ENCODE measurements at regions not wholly inside any gene's neighbourhood (a gene's known extent, or its start where the extent isn't known, plus 50 kb on each side); places are given as distances from the start of the nearest gene placed in this dataset.

DNA sequence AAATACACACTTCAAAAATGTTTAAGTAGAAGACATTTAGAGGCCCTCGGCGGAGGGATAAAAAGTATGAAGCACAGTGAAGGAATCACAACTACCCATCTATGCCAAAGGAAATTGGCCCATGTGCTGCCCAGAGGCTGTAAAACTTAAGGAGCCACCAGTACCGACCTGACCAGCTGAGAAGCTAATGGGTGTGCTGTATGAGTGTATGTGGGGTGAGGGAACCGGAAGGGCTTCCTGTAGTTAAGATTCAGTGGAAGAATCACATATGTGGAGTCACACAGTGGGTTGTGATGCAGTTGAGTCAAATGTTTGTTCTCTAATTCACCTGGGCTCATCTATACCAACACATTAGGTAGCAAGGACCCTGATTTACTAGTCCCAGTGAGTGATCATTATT is 516.0 kb upstream of the IL12A start:
- DNase-seq (ENCODE audit: low read depth), result peak; percentile 58
- TF ChIP-seq, protein P1, sequence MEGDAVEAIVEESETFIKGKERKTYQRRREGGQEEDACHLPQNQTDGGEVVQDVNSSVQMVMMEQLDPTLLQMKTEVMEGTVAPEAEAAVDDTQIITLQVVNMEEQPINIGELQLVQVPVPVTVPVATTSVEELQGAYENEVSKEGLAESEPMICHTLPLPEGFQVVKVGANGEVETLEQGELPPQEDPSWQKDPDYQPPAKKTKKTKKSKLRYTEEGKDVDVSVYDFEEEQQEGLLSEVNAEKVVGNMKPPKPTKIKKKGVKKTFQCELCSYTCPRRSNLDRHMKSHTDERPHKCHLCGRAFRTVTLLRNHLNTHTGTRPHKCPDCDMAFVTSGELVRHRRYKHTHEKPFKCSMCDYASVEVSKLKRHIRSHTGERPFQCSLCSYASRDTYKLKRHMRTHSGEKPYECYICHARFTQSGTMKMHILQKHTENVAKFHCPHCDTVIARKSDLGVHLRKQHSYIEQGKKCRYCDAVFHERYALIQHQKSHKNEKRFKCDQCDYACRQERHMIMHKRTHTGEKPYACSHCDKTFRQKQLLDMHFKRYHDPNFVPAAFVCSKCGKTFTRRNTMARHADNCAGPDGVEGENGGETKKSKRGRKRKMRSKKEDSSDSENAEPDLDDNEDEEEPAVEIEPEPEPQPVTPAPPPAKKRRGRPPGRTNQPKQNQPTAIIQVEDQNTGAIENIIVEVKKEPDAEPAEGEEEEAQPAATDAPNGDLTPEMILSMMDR (IDR thresholded peaks at IDR 0.05; ENCODE audit: insufficient read depth, low read depth, low read length, missing control alignments), result no peak
- no peak overlapping the region for H3K4me3 ChIP-seq (ENCODE audit: low read length)

DNA sequence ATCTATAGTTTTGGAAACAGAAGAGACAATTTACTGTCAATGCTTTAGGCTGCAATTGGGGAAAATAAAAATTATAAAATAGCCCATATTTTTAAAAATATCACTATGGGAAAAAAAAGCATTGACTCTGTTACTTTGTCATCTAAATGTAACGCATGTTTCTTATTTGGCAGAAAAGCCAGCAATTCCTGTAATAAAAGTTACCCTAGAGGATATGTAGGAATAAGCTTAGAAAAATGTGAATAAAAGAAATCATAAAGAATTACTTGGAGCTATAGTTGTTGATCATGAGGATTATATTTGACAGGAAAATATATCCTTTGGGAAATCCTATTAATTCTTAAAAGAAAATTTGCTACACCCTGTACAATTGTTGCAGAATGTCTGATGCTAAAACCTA is 515.4 kb upstream of the IL12A start:
- TF ChIP-seq, protein P1 (IDR thresholded peaks at IDR 0.05; ENCODE audit: insufficient read depth, low read depth, low read length, missing control alignments), result no peak
- no peak overlapping the region for H3K4me3 ChIP-seq (ENCODE audit: low read length)
- no peak for DNase-seq (ENCODE audit: low read depth)

DNA sequence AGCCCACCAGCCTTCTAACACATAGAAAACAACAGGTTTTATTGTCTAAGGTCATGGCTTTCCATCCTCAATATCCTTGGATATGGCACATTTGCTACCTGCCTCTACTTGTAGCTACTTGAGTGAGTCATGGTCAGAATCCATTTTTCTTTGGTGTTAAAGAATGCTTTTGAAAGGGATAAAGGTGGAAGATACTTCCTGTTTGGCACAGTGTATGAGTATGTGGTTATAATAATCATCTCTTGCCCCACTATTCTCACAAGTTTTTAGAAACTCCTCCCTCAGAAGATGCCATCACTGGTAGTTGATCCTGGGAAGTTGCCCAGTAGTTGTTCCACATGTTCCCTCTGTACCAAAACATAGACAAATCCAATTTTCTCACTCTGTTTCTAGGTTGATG is 508.6 kb upstream of the IL12A start:
- TF ChIP-seq, protein P1 (IDR thresholded peaks at IDR 0.05; ENCODE audit: insufficient read depth, low read depth, low read length, missing control alignments), result no peak
- H3K4me3 ChIP-seq (ENCODE audit: low read length), result no peak overlapping the region
- peak; percentile 94 for DNase-seq (ENCODE audit: low read depth)

DNA sequence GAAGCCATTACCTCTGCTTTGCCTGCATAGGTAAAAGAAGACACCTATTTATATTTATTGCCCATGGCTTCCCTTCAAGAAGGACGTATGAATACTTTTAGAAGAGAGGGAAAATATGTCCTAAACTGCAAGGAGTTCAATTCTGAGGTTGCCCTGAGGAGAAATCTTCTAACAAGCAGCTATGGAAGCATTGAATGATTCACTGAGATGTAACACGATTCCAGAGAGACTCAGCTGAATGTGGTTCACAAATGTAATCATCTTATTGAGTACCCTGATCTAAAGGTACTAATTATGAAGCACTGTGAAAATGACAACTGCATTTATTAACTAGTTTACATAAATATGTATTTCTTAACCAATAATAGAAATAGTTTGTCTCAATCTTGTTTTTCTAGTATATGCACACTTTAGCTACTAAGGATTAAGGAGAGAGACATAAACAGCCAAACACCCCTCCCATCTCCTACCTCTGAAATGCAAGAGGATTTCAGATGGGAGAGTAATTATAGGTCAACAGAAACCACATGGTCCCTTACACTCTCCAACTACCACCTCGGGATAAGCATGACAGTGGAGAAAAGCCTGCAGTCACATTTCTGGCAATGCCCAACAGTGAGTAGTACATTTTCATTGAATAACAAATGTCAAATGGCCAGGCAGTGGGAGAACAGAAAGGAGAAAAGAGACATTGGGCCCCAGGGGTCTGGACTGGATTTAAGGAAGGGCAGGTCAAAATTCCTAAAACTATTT is 506.2 kb upstream of the IL12A start:
- peak; percentile 58 for DNase-seq (ENCODE audit: low read depth)
- TF ChIP-seq, protein P1 (IDR thresholded peaks at IDR 0.05; ENCODE audit: insufficient read depth, low read depth, low read length, missing control alignments), result no peak
- H3K4me3 ChIP-seq (ENCODE audit: low read length), result no peak overlapping the region

DNA sequence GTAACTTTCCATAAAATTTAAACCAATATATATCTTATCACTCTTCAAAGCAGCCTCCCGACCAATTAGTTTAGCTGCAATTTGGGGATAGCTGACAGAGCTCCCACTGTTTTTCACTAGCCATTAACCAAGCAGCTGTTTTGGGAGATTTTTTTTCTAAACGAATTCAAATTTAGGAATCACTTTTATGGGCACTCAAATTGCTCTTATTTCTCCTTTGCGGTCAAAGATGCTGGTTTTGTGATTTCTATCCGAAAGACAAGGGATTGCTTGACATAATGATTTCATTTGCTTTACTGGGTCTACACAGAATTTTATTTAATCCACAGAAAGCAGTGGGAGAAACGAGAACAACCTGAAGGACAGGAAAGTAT is 505.7 kb upstream of the IL12A start:
- DNase-seq (ENCODE audit: low read depth), result no peak
- TF ChIP-seq, protein P1 (IDR thresholded peaks at IDR 0.05; ENCODE audit: insufficient read depth, low read depth, low read length, missing control alignments), result no peak
- H3K4me3 ChIP-seq (ENCODE audit: low read length), result no peak overlapping the region

DNA sequence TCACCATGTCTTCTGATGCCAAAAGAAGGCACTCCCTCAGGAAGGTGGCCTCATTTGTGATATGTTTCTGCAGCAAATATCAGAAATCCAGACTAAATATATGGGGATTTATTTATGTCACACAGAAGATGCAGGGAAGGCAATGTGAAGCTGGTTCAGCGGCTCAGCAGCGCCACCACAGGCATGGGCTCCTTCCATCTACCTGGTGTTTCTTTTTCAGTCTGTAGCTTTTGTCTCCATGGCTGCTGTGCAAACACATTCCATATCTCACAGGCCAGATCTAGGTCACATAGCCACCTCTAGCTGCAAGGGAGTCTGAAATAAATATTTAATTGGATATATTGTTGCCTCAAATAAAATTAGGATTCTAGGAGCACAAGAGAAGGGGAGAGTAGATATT is 502.1 kb upstream of the IL12A start:
- TF ChIP-seq, protein P1 (IDR thresholded peaks at IDR 0.05; ENCODE audit: insufficient read depth, low read depth, low read length, missing control alignments), result no peak
- no peak overlapping the region for H3K4me3 ChIP-seq (ENCODE audit: low read length)
- DNase-seq (ENCODE audit: low read depth), result peak; percentile 12

DNA sequence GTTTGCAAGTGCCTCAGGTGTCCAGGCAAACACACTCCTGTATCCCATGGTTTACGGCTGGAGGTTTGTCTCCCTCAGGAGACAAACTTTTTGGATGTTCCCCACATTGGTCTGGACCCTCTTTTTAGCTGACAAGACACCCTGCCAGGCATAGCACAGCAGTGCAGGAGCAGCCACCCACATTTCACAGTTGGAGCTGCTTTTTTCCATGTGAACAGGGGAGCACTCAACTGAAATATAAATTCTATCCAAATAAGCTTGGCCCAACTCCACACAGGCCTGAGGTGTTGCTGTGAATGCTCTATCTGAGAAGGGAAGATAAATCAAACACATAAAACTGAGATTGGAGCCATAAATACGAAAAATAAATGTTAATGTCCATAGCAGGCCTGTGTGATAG is 501.3 kb upstream of the IL12A start:
- no peak for DNase-seq (ENCODE audit: low read depth)
- TF ChIP-seq, protein P1 (IDR thresholded peaks at IDR 0.05; ENCODE audit: insufficient read depth, low read depth, low read length, missing control alignments), result no peak

More for the DNA sequence above, 501.3 kb upstream of the IL12A start:
- H3K4me3 ChIP-seq (ENCODE audit: low read length), result no peak overlapping the region
